ENCODE measurements at regions not wholly inside any gene's neighbourhood (a gene's known extent, or its start where the extent isn't known, plus 50 kb on each side); places are given as distances from the start of the nearest gene placed in this dataset.

- no peak overlapping the region for H3K4me3 ChIP-seq (ENCODE audit: low read depth, low read length)
- no peak for DNase-seq (ENCODE audit: low read depth)
- no peak for TF ChIP-seq CTCF (IDR thresholded peaks at IDR 0.05; ENCODE audit: insufficient read depth, low read depth, low read length)
Observed at GRCh38 chr4:157582141-157582540, 361.6 kb downstream of the GRIA2 start.

GRCh38 chr4:157576671-157577217, 356.2 kb downstream of the GRIA2 start:
- H3K4me3 ChIP-seq (ENCODE audit: low read depth, low read length), result no peak overlapping the region
- no peak for TF ChIP-seq CTCF (IDR thresholded peaks at IDR 0.05; ENCODE audit: insufficient read depth, low read depth, low read length)
- DNase-seq (ENCODE audit: low read depth), result no peak

- no peak for DNase-seq (ENCODE audit: low read depth)
- TF ChIP-seq CTCF (IDR thresholded peaks at IDR 0.05; ENCODE audit: insufficient read depth, low read depth, low read length), result no peak
- no peak overlapping the region for H3K4me3 ChIP-seq (ENCODE audit: low read depth, low read length)
Observed at GRCh38 chr4:157575339-157575738, 354.8 kb downstream of the GRIA2 start.

GRCh38 chr4:157574606-157575005, 354.1 kb downstream of the GRIA2 start:
- H3K4me3 ChIP-seq (ENCODE audit: low read depth, low read length), result no peak overlapping the region
- TF ChIP-seq CTCF (IDR thresholded peaks at IDR 0.05; ENCODE audit: insufficient read depth, low read depth, low read length), result no peak
- no peak for DNase-seq (ENCODE audit: low read depth)

GRCh38 chr4:157572951-157573350, 352.4 kb downstream of the GRIA2 start:
- H3K4me3 ChIP-seq (ENCODE audit: low read depth, low read length), result no peak overlapping the region
- DNase-seq (ENCODE audit: low read depth), result no peak
- TF ChIP-seq CTCF (IDR thresholded peaks at IDR 0.05; ENCODE audit: insufficient read depth, low read depth, low read length), result no peak

GRCh38 chr4:157572284-157572683, 351.8 kb downstream of the GRIA2 start:
- no peak for DNase-seq (ENCODE audit: low read depth)
- TF ChIP-seq CTCF (IDR thresholded peaks at IDR 0.05; ENCODE audit: insufficient read depth, low read depth, low read length), result no peak
- no peak overlapping the region for H3K4me3 ChIP-seq (ENCODE audit: low read depth, low read length)

GRCh38 chr4:157564771-157565170, 344.2 kb downstream of the GRIA2 start:
- no peak overlapping the region for H3K4me3 ChIP-seq (ENCODE audit: low read depth, low read length)
- no peak for TF ChIP-seq CTCF (IDR thresholded peaks at IDR 0.05; ENCODE audit: insufficient read depth, low read depth, low read length)
- no peak for DNase-seq (ENCODE audit: low read depth)
